Stimulated activated naive CD8-positive, alpha-beta T cell treated with anti-CD3 and anti-CD28 coated beads, Interleukin-15, Interleukin-2, amounts not matched to agents 100 U/mL and 50 U/mL, for 24 hours (primary cell): ENCODE measurements at regions not wholly inside any gene's neighbourhood (a gene's known extent, or its start where the extent isn't known, plus 50 kb on each side); places are given as distances from the start of the nearest gene placed in this dataset.

Source experiments
- ATAC-seq: fragments of 150-1000 bp; cut with Tn5 transposase; one replicate; pipeline ENCODE4 v1.10.0; 2021
- DNase-seq: peaks from one replicate; pipeline ENCODE4 v3.0.0; 2021

DNA sequence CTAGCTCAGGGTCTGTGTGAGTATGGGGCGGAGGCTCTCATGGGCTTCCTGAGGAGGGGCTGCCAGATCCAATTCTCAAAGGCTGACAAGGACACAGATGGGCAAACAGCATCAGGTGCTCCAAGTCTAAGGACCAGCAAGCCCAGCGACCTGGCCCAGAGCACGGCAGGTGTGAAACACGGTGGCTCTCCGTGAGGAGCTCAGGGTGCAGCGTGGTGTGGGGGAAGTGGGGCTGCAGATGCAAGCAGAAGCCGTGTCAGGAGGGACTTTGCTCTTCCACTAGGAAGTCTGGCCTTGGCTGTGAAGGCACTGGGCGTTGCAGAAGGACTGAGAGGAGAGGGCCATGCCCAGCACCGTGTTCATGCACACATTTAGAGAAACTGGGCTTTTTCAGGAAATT lies 420.0 kb downstream of the GADD45G start:
- no peak for ATAC-seq
- DNase-seq, result no peak

DNA sequence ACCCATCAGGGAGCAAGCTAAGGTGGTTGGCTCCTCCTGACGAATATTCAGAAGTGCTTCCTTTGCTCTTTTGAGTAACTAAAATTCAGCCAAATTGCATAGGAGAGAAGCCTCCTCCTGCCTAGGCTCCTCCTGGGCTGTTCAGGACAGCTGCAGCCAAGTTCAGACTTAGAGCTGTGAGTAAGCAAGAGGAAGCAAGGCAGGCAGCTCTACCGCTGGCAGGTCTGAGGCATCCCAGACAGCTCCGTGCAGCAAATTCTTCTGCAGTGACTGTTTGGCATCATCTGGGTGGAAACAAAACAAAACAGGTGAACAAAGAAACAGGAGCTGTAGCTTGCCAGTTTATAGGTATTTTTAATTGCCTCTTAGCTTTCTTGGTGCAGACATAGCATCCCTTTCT lies 421.0 kb downstream of the GADD45G start:
- ATAC-seq (no peak), DNase-seq (no peak)

DNA sequence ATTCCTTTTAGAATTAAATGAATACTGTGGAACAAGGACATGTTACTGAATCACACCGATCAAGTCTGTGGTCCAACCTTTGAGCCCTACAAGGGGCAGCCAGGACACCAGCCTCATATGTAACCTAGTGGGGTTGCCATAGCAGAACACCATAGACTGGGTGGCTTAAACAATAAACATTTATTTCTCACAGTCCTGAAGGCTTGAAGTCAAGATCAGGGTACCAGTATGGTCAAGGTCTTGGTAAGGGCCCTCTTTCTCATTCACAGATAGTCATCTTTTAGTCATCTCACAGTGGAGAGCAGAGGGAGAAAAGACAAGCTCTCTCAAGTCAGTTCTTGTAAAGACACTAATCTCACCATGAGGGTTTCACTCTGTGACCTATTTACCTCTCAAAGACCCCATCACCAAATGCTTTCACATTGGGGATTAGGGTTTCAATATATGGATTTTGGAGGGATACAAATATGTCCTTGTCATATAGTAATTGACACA lies 422.5 kb downstream of the GADD45G start:
- ATAC-seq (no peak), DNase-seq (no peak)

DNA sequence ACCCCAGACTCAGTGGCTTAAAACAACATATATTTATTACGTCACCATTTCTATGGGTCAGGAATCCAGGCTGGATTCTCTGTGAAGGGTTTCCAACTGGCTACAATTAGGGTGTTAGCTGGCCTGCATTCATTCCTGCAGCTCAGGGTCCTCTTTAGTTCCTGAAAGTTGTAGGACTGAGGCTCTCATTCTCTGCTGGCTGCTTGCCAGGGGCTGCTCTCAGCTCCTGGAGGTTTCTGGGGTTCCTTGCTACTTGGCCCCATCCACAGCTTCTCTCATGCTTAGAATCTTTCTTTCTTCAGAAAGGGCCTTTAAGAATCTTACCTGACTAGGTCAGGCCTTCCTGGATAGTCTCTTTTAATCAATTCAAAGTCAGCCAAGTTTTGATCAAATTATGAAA lies 424.6 kb downstream of the GADD45G start:
- ATAC-seq (no peak), DNase-seq (no peak)

DNA sequence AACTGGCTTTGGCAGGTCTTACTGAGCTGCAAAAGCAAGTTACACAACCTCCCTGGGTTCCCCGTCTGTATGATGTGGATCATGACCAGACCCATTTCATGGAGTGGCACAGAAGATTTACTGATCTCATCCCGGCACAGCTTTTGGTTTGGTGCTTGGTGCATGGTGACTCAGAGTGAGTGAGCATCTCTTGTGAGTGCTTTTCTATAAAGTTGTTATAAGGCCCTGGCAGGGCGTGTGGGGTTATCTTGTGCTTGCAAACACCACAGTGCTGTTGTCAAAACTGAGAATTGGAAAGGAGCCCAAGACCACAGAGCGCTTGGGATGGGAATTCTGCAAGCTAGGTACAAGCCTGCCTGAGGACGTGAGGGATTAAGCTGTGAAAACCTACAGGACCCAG lies 425.2 kb downstream of the GADD45G start:
- ATAC-seq, result no peak
- no peak for DNase-seq

DNA sequence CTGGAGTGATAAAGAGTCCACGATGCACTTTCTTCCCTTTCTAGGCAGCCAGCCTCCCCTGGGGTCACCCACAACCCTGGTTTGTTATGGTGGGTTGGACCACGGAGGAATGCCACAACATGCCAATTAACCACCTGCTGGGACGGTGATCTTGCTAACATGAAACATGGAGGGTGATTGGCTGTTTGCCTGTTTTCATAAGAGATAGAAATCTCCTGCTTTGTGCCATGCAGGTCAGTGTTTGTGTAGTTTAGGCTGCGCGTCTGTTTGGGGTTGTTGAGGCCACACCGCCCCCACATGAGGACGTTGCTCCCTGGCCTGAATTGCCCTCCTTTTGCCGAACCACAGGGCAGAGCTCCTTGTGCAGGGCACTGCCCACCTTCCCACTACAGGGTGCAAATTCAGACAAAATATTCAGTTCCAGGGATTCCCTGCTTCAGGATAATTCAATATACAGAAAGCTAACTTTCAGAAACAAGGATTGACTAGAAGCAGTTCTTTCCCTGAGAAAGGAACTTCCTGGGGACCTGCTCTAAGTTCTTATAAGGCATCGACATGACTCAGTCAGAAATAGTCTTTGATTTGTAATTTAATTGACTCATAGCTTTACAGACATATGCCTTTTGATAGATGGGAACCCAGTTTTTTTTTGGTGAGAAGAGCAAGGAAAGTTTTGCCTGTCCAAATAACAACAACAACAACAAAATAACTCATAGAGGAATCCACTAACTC lies 427.6 kb downstream of the GADD45G start:
- ATAC-seq (no peak), DNase-seq (no peak)

DNA sequence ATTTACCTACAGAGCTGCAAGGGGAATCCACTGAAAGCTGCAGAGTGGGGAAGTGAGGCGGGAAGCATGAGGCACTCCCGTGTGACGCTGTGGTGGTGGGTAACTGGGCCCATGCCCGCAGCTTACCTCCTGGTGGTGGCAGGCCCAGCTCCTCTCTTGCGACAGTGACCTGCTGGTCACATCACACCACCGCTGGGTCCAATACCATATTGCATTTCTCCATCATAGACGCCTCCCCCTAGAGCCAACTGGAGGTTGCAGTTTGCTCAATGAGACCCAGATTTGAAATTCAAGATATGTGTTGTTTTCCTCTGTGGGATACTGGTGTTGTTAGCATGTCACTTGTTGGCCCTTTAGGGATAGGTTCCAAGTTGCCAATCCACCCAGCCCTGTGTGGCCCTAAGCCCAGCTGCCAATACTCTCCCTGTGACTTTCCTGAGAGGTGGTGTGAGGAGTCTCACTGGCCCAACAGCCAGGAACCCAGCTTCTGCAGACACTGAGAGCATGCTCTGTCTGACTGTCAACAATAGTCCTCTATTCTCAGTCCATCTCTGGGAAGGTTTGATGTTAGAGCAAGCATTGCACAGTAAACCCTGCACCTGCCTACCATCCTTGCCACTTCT lies 428.3 kb downstream of the GADD45G start:
- DNase-seq (no peak), ATAC-seq (no peak)

DNA sequence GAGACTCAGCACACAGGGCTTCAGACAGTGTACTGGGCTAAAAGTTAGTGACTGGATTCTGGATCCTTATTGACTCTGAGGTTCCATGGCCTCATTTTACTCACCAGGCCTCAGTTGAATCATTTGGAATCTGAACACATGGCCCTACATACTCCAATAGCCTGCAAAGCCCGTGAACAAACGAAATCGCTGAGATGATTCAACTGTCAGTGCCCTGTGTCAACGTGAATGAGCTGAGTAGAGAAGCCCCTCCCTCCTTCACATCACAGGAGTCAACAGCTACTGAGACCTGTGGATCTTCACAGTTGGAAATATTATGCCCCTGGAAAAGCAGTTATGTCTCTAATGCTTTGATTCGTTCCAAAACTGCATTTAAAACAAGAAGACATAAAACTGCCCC lies 429.3 kb downstream of the GADD45G start:
- no peak for DNase-seq
- ATAC-seq, result no peak

DNA sequence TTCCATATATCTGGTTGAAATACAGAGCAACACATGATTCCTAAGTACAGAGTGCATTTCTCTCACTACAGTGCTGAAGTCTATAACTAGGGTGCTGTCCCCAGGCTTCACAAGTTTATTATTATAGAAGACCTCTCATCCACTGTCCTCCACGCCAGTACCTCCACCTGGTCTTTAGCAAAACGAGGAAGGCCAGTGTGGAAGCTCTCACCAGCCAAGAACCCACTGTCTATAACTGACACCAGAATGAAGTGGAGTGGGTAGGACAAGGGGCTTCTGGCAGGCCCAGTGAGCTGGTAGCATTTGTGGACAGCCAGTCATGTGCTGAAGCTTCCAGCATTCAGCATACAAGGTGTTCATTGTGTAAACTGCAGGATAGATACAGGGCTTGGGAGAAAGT lies 430.7 kb downstream of the GADD45G start:
- DNase-seq (no peak), ATAC-seq (no peak)

DNA sequence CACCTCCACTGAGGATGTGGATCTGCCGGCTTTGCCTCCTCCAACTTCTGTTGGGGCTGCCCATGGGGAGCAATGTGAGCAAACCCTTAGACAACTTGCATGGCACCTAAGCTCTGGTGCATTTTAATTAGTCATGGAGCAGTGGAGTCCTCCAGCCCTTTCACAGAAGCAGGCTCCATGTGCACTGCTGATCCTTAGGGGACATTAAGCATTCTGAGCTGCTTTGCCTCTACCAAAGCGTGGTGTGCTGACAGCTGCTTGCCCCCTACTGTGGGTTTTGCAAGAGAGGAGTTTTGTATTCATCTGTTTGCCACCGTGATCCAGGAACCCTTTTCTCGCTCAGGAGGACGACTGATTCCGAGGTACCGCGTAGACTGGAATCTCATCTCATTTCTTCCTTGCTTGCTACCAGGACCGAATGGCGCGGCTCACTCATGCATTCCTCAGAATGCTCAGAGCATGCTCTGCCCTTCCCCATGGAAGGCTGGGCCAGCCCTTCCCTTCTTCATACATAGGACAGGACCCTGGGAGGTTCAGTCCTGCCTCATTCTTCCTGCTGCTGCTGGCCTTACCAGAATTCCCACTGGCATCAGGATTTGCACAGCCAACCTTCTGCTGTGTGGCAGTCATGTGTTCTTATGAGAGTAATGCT lies 432.5 kb downstream of the GADD45G start:
- ATAC-seq, result no peak
- no peak for DNase-seq

DNA sequence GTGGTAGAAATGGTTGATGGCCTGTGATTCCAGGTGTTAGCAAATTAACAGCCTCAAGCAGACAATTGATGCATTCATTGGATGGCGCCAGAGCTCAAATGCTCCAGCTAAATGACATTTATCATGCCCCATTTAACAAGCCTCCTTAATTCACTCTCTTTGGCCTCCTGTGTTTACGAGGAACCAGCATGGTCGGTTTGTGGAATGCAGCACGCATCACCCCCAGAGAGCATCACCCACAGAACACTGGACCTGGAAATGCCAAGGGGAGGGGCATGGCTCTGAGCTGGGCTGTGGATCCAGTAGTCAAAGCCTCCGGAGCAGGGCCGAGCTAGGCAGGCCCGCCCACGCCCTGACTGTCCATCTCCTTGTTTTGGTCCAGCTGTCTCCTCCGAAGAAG lies 434.0 kb downstream of the GADD45G start:
- ATAC-seq (no peak), DNase-seq (no peak)

DNA sequence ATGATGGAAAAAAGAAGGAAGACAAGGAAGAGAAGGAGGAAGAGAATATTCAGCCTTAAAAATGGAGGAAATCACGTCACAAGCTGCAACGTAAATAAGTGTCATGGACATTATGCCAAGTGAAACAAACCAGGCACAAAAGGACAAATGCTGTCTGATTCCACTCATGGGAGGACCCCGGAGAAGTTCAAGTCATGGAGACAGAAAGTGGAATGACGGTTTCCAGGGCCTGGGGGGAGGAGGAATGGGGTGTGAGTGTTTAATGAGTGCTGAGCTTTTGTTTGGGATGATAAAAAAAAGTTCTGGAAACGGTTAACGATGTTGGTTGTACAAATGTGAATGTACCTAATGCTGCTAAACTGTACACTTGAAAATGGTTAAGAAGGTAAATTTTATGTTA lies 439.5 kb downstream of the GADD45G start:
- ATAC-seq (no peak), DNase-seq (no peak)

DNA sequence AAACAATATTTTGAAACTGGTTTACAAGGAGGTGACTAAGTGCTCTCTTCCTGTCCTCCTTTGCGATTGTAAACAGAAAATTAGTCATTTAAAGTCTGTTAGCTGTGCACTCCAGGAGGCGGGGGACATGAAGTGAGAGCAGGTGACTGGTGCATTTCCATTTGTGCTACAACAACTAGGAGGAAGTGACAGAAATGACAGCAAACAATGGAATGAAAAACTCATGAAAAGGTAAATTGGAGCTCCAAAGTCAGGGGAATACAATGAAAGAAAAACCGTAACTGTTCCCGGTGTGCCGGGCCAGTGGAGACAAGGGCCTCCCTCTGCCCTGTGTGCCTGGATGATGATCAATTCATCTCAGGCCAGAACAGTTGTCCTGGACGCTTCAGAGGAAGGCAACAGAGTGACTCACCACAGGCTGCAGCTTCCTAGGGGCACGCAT lies 439.9 kb downstream of the GADD45G start:
- ATAC-seq (peak; percentile 69), DNase-seq (no peak)

DNA sequence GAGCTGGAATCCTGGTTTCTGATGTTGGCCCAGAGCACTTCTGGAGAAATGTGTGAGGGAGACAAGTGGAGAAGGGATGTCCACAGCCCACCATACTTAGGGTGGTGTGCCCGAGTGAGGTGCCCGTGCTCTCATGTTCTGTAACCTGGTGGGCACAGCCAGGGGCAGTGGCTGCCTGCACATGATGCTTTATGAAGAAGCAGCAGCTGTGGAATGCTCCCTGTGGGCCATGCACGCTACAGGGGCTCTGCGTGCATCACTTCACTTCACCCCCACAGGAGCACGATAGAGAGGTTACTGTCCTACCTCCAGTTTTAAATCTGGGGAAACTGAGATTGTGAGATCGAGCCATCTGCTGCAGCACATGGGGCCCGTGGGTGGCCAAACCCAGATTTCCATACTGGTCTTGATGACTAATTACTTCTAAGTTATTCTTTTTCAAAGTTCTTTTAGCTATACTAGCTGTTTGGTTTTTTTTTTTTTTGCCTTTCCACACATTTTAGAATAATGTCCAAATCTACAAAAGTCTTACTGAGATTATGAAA lies 441.6 kb downstream of the GADD45G start:
- ATAC-seq (peak; percentile 40), DNase-seq (peak; percentile 31)

DNA sequence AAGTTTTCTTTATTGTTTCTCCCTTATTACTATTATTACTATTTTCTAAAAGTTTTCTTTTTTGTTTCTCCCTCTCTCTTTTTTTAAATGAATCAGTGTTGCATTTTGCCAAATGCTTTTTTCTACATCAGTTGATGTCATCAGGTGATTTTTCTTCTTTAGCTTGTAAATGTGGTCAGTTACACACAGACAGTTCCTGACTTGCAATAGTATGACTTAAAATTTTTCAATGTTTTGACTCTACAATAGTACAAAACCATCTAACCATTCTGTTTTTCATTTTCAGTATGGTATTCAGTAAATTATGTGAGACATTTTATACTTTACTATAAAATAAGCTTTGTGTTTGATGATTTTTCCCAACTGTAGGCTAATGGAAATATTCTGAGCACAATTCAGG lies 443.0 kb downstream of the GADD45G start:
- DNase-seq (no peak), ATAC-seq (no peak)

DNA sequence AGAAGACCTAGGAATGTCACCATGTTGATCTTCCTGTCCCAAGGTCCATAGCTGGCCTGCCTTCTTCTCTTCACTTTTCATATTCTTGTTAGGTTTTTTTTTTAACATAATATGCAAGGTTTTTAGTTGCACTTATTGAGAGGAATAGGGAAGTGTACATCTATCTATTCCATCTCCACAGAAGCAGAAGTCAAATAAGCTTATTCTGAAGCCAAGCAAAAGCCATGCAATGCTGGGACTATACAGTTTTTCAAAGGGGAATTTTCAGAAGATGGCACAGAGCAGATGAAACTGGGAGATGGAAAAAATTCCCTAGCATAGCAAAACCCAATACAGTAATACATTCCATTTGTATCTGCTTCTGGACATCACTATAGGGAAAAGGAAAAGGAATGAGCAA lies 447.6 kb downstream of the GADD45G start:
- ATAC-seq (no peak), DNase-seq (no peak)

DNA sequence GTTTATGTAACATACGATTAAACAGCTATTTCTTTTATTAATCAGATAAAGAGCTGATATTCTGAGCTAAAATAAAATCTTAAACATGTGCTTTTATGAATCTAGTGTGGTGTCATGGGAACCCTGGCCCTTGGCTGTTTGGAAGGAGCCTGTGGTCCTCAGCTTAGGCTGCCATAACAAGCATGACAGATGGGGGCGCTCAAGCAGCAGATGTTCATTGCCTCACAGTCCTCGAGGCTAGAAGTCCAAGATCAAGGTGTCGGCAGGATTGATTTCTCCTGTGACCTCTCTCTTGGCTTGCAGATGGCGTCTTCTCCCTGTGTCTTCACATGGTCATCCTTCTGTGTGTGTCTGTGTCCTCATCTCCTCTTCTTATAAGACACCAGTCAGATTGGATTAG lies 448.2 kb downstream of the GADD45G start:
- DNase-seq, result peak; percentile 32
- no peak for ATAC-seq

DNA sequence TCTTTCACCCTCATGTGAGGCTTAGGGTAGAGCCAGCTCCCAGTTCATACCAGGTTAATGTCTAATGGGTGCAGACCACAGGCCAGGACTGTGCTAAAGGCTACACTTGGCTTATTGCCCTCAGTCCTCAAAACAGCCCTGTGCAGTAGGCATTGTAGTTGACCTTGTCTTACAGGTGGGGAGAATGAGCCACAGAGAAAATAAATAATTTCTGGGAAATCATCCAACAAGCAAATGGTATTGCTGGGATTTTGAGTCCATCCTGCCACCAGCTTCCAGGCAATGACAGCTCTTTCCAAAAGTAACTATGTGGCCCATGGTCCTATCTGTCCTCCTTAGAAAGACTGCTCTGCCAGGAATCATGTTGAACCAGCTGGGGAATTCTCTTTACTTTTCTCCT lies 450.0 kb downstream of the GADD45G start:
- DNase-seq, result no peak
- ATAC-seq, result no peak

DNA sequence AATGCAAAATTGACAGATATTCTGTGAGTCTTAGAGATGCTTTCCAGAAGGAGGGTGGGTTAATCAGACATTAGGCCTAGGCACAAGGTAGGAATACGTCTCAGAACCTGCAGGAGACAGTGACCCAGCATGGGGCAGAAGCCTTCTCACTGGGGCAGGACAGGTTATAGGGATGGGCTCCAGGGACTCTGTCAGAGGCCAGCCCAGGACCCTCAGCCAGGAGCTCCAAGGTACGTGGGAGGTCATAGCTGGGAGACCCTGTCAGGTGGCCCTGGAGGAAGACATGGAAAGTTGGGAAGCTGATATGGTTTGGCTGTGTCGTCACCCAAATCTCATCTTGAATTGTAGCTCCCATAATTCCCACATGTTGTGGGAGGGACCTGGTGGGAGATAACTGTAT lies 450.4 kb downstream of the GADD45G start:
- no peak for ATAC-seq

DNA sequence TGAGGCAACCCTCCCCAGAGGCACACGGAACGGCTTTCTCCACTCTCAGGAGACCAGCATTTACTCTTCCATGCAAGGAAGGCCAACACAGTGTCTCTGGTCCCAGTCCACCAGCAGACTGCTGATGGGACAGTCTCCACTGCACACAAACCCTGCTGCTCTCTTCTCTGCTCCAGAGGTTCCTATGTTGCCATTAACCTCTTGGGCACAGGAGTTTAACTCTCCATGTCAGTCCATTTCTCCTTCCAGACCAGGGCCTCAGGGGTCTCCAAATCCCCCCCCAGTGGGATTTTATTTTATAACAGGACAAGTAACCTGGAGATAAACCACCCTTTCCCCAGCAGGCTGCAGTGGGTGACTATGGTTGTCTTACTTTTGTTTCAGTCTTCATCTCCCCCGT lies 452.5 kb downstream of the GADD45G start:
- ATAC-seq, result no peak

More for the DNA sequence above, 450.4 kb downstream of the GADD45G start:
- no peak for DNase-seq

DNA sequence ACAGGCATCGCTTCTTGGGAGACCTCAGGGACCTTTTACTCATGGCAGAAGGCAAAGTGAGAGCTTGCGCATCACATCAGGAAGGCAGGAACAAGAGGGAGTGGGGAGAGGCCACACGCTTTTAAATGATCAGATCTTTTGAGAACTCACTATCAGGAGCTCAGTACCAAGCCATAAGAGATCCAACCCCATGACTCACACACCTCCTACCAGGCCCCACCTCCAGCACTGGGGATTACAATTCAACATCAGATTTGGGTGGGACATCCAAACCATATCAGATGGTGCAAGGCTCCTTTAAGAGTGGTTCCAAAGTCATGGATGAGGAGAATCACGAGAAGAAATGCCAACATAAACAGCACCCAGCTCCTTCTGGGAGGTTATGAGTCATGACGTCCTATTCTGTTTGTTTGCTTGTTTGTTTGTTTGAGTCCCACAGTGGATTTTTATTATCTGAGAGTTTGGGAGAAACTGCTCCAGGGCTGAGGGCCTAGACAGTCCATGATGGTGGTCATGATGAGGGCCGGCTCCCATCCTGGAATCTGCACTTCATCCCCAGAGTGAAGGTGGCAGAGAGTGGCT lies 453.5 kb downstream of the GADD45G start:
- DNase-seq (no peak), ATAC-seq (no peak)

More for the DNA sequence above, 452.5 kb downstream of the GADD45G start:
- DNase-seq, result no peak

DNA sequence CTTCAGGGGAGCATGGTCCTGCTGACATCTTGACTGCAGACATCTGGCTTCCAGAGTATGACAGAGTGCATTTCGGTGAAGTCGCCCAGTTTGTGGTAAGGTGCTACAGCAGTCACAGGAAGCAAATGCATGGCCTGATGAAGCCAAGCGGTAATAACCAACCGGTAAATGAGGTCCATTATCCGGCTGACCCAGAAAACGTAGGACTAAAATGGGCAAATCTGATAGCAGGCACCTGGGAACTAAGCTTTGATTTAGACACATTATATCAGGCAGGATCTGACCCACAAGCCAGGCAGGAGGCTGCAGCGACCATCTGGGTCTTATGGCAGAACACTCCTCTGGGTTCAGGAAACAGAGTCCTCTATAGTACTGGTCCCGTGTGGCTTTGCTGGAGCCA lies 454.6 kb downstream of the GADD45G start:
- DNase-seq, result no peak
- ATAC-seq, result no peak

DNA sequence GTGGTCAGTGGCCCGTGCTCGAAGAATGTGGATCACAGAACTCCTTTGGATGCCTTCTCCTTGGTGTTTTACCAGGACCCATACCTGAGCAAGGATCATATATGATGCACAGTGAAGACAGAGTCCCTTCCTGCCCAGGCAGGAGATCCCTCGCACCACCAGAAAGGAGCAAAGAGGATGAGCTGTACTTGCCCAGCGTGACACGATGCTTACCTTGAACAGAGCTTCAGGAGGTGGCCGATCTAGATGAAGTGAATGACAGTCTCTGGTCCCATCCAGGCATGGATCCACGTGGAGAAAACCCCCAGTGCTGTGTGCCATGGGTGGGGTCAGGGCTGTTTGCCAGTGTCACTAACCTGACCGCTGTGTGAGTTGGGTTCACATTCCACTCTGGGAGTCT lies 455.4 kb downstream of the GADD45G start:
- no peak for DNase-seq
- no peak for ATAC-seq
